DND-41 (cell line): ENCODE measurements at regions not wholly inside any gene's neighbourhood (a gene's known extent, or its start where the extent isn't known, plus 50 kb on each side); places are given as distances from the start of the nearest gene placed in this dataset.

ENCODE experiments used
- CTCF ChIP-seq: IDR thresholded peaks from 2 replicates; pipeline ENCODE4 v1.5.1; 2012; ENCODE audit warnings: borderline replicate concordance, low read length, moderate library complexity, mild to moderate bottlenecking; ENCODE audit not compliant: poor library complexity, severe bottlenecking; ENCODE audit errors: extremely low read depth
- EZH2 ChIP-seq: IDR thresholded peaks from 3 replicates; pipeline ENCODE4 v1.6.1; 2012; ENCODE audit warnings: borderline replicate concordance, low read depth, mild to moderate bottlenecking, moderate library complexity, low read length, inconsistent platforms; ENCODE audit not compliant: severe bottlenecking

GRCh38 chr7:89605362-89605761, 548.9 kb upstream of the STEAP1 start:
- TF ChIP-seq CTCF (no peak), EZH2 (no peak)
